Hepatocyte (in vitro differentiated cells): ENCODE measurements at regions not wholly inside any gene's neighbourhood (a gene's known extent, or its start where the extent isn't known, plus 50 kb on each side); places are given as distances from the start of the nearest gene placed in this dataset.

Experiments
- DNase-seq: peaks from one replicate; pipeline ENCODE4 v3.0.0-alpha.2; 2016; ENCODE audit warnings: low spot score
- H2AFZ ChIP-seq: fragments of 200-600 bp; sonication (generic); 2 replicates; pipeline ENCODE4 v1.6.0; 2016; ENCODE audit warnings: antibody characterized with exemption, mild to moderate bottlenecking
- H3K27ac ChIP-seq: fragments of 200-600 bp; sonication (generic); 2 replicates; pipeline ENCODE4 v1.5.1; 2016; ENCODE audit warnings: mild to moderate bottlenecking
- H3K27me3 ChIP-seq: fragments of 200-600 bp; sonication (generic); 2 replicates; pipeline ENCODE4 v1.6.1; 2016
- H3K36me3 ChIP-seq: fragments of 200-600 bp; sonication (generic); replicated peaks from 2 replicates; pipeline ENCODE4 v1.5.1; 2016; ENCODE audit warnings: low read depth; ENCODE audit not compliant: insufficient read depth
- H3K4me1 ChIP-seq: fragments of 200-600 bp; sonication (generic); 2 replicates; pipeline ENCODE4 v1.5.1; 2016; ENCODE audit warnings: mild to moderate bottlenecking, moderate library complexity; ENCODE audit not compliant: insufficient read depth
- H3K4me2 ChIP-seq: fragments of 200-600 bp; sonication (generic); 2 replicates; pipeline ENCODE4 v1.6.0; 2016
- H3K4me3 ChIP-seq: fragments of 200-600 bp; sonication (generic); 2 replicates; pipeline ENCODE4 v1.5.1; 2016; ENCODE audit warnings: mild to moderate bottlenecking
- H3K79me2 ChIP-seq: fragments of 200-600 bp; sonication (generic); 2 replicates; pipeline ENCODE4 v1.6.0; 2017; ENCODE audit warnings: mild to moderate bottlenecking
- H3K9me2 ChIP-seq: fragments of 200-600 bp; sonication (generic); replicated peaks from 2 replicates; pipeline ENCODE4 v1.6.0; 2017; ENCODE audit warnings: mild to moderate bottlenecking; ENCODE audit not compliant: insufficient read depth
- H3K9me3 ChIP-seq: fragments of 200-600 bp; sonication (generic); 2 replicates; pipeline ENCODE4 v1.5.1; 2016; ENCODE audit warnings: low read depth, mild to moderate bottlenecking
- H4K20me1 ChIP-seq: fragments of 200-600 bp; sonication (generic); 2 replicates; pipeline ENCODE4 v1.6.0; 2016; ENCODE audit warnings: mild to moderate bottlenecking; ENCODE audit not compliant: insufficient read depth, poor library complexity, severe bottlenecking
- CTCF ChIP-seq: fragments of 200-600 bp; sonication (generic); IDR thresholded peaks from 2 replicates; pipeline ENCODE4 v1.5.1; 2016; ENCODE audit warnings: antibody characterized with exemption, mild to moderate bottlenecking; ENCODE audit not compliant: poor library complexity
- EZH2 ChIP-seq: fragments of 200-600 bp; sonication (generic); IDR thresholded peaks from 2 replicates; pipeline ENCODE4 v1.6.1; 2016; ENCODE audit warnings: antibody characterized with exemption, mild to moderate bottlenecking, borderline replicate concordance
- EZH2phosphoT487 ChIP-seq: fragments of 200-600 bp; sonication (generic); IDR thresholded peaks from one replicate; pipeline ENCODE4 v1.6.1; 2018; ENCODE audit warnings: antibody characterized with exemption, mild to moderate bottlenecking, low read depth, moderate library complexity; ENCODE audit not compliant: unreplicated experiment, severe bottlenecking
- WGBS: methylation state at CpG from one replicate; pipeline ENCODE4 v1.1.6; 2016; ENCODE audit warnings: low lambda C conversion rate; ENCODE audit errors: missing lambda C conversion rate; 5-methylcytosine and 5-hydroxymethylcytosine counted together

GRCh38 chr5:148920646-148921288 is 94.4 kb downstream of the ADRB2 start:
- no peaks in the 10 kb centered on the region for H3K27me3 ChIP-seq
- no peak overlapping the region for H3K27ac ChIP-seq
- H3K36me3 ChIP-seq: no peaks in the 10 kb centered on the region
- 68% methylated on average over 2 of the region's 2 CpGs for WGBS
- H3K79me2 ChIP-seq: no peaks in the 10 kb centered on the region
- H3K4me1 ChIP-seq: no peaks in the 10 kb centered on the region
- H3K4me3 ChIP-seq: no peak overlapping the region
- no peak overlapping the region for H2AFZ ChIP-seq
- no peak for TF ChIP-seq EZH2
- no peak for TF ChIP-seq CTCF
- no peak for TF ChIP-seq EZH2phosphoT487
- H3K9me3 ChIP-seq: no peaks in the 10 kb centered on the region
- H4K20me1 ChIP-seq: no peaks in the 10 kb centered on the region
- no peaks in the 10 kb centered on the region for H3K9me2 ChIP-seq
- DNase-seq: no peak
- no peak overlapping the region for H3K4me2 ChIP-seq

GRCh38 chr5:148921350-148921749 is 94.9 kb downstream of the ADRB2 start:
- H3K4me1 ChIP-seq: no peaks in the 10 kb centered on the region
- H3K4me3 ChIP-seq: no peak overlapping the region
- DNase-seq: no peak
- no peaks in the 10 kb centered on the region for H3K9me2 ChIP-seq
- H3K36me3 ChIP-seq: no peaks in the 10 kb centered on the region
- H2AFZ ChIP-seq: no peak overlapping the region
- WGBS: 57% methylated on average over 1 of the region's 1 CpG
- TF ChIP-seq EZH2phosphoT487 (no peak), EZH2 (no peak), CTCF (no peak)
- H3K79me2 ChIP-seq: no peaks in the 10 kb centered on the region
- H3K4me2 ChIP-seq: no peak overlapping the region
- no peaks in the 10 kb centered on the region for H3K9me3 ChIP-seq
- no peak overlapping the region for H3K27ac ChIP-seq
- no peaks in the 10 kb centered on the region for H3K27me3 ChIP-seq
- no peaks in the 10 kb centered on the region for H4K20me1 ChIP-seq

GRCh38 chr5:148922606-148923005 is 96.2 kb downstream of the ADRB2 start:
- Histone ChIP-seq H2AFZ (no peak overlapping the region), H3K9me2 (no peaks in the 10 kb centered on the region), H3K27me3 (no peaks in the 10 kb centered on the region), H3K27ac (no peak overlapping the region), H3K4me1 (no peaks in the 10 kb centered on the region), H3K4me2 (no peak overlapping the region), H3K79me2 (no peaks in the 10 kb centered on the region), H3K9me3 (no peaks in the 10 kb centered on the region), H3K36me3 (no peaks in the 10 kb centered on the region), H4K20me1 (no peaks in the 10 kb centered on the region), H3K4me3 (no peak overlapping the region)
- DNase-seq: no peak
- TF ChIP-seq EZH2: no peak
- no peak for TF ChIP-seq EZH2phosphoT487
- no peak for TF ChIP-seq CTCF
- 32% methylated on average over 1 of the region's 1 CpG for WGBS
